RWPE2 (cell line): ENCODE measurements at regions not wholly inside any gene's neighbourhood (a gene's known extent, or its start where the extent isn't known, plus 50 kb on each side); places are given as distances from the start of the nearest gene placed in this dataset.
A peak's percentile ranks its signal among the peaks of the same experiment; 100 is the strongest.

Source experiments
- ATAC-seq: fragments of 200-7000 bp; cut with Tn5 transposase; 3 replicates; pipeline ENCODE4 v1.9.1; 2021; ENCODE audit warnings: low read depth
- DNase-seq: peaks from one replicate; pipeline ENCODE4 v3.0.0-alpha.2; 2020; ENCODE audit warnings: low spot score
- H3K27ac ChIP-seq: fragments of 450-650 bp; 2 replicates; pipeline ENCODE4 v1.5.1; 2017; ENCODE audit warnings: mild to moderate bottlenecking; ENCODE audit not compliant: poor library complexity, severe bottlenecking
- H3K27me3 ChIP-seq: fragments of 250-450 bp; sonication (Bioruptor Pico); 2 replicates; pipeline ENCODE4 v1.5.1; 2021; ENCODE audit warnings: mild to moderate bottlenecking, moderate library complexity; ENCODE audit not compliant: insufficient read depth, poor library complexity, severe bottlenecking
- H3K36me3 ChIP-seq: fragments of 250-450 bp; sonication (Bioruptor Pico); 2 replicates; pipeline ENCODE4 v1.5.1; 2020; ENCODE audit warnings: low read depth, mild to moderate bottlenecking, moderate library complexity
- H3K4me1 ChIP-seq: fragments of 250-450 bp; sonication (Bioruptor Pico); 2 replicates; pipeline ENCODE4 v1.5.1; 2021; ENCODE audit warnings: mild to moderate bottlenecking, moderate library complexity; ENCODE audit not compliant: insufficient read depth, poor library complexity, severe bottlenecking
- H3K4me3 ChIP-seq: fragments of 250-450 bp; sonication (Bioruptor Pico); 2 replicates; pipeline ENCODE4 v1.5.1; 2021; ENCODE audit warnings: mild to moderate bottlenecking, moderate library complexity; ENCODE audit not compliant: severe bottlenecking
- H3K9me3 ChIP-seq: fragments of 250-450 bp; sonication (Bioruptor Pico); 2 replicates; pipeline ENCODE4 v1.5.1; 2021; ENCODE audit warnings: mild to moderate bottlenecking, moderate library complexity; ENCODE audit not compliant: severe bottlenecking
- CTCF ChIP-seq: fragments of 450-650 bp; IDR thresholded peaks from one replicate; pipeline ENCODE4 v1.5.1; 2017; ENCODE audit warnings: mild to moderate bottlenecking, moderate library complexity; ENCODE audit not compliant: poor library complexity, severe bottlenecking

GRCh38 chr1:67517046-67517445, 86.8 kb upstream of the SERBP1 start:
- no peak overlapping the region for H3K4me3 ChIP-seq
- no peak for DNase-seq
- no peak for ATAC-seq
- H3K36me3 ChIP-seq = no peaks in the 10 kb centered on the region
- no peaks in the 10 kb centered on the region for H3K4me1 ChIP-seq
- no peak overlapping the region for H3K27ac ChIP-seq
- no peak for TF ChIP-seq CTCF
- no peaks in the 10 kb centered on the region for H3K9me3 ChIP-seq
- no peaks in the 10 kb centered on the region for H3K27me3 ChIP-seq

- Histone ChIP-seq H3K4me1 (no peaks in the 10 kb centered on the region), H3K36me3 (no peaks in the 10 kb centered on the region), H3K27ac (no peak overlapping the region), H3K27me3 (no peaks in the 10 kb centered on the region), H3K4me3 (no peak overlapping the region), H3K9me3 (no peaks in the 10 kb centered on the region)
- no peak for DNase-seq
- no peak for TF ChIP-seq CTCF
- peak; percentile 50; the same call in 1 of the 3 replicates for ATAC-seq
These were observed 91.8 kb upstream of the SERBP1 start for GRCh38 chr1:67522001-67522441.

GRCh38 chr1:67522793-67523192, 92.6 kb upstream of the SERBP1 start:
- ATAC-seq = no peak

GRCh38 chr1:67524143-67525052, 94.2 kb upstream of the SERBP1 start:
- H3K9me3 ChIP-seq = no peaks in the 10 kb centered on the region
- H3K27me3 ChIP-seq = no peaks in the 10 kb centered on the region
- no peak overlapping the region for H3K27ac ChIP-seq
- H3K4me3 ChIP-seq = no peak overlapping the region
- no peak for TF ChIP-seq CTCF
- DNase-seq (no peak), ATAC-seq (no peak)
- no peaks in the 10 kb centered on the region for H3K36me3 ChIP-seq
- no peaks in the 10 kb centered on the region for H3K4me1 ChIP-seq

More at GRCh38 chr1:67522793-67523192, 92.6 kb upstream of the SERBP1 start:
- no peak for TF ChIP-seq CTCF
- Histone ChIP-seq H3K4me3 (no peak overlapping the region), H3K4me1 (no peaks in the 10 kb centered on the region), H3K27ac (no peak overlapping the region), H3K9me3 (no peaks in the 10 kb centered on the region), H3K36me3 (no peaks in the 10 kb centered on the region), H3K27me3 (no peaks in the 10 kb centered on the region)
- DNase-seq = no peak
